Testis (tissue), 2 donors: ENCODE measurements at regions not wholly inside any gene's neighbourhood (a gene's known extent, or its start where the extent isn't known, plus 50 kb on each side); places are given as distances from the start of the nearest gene placed in this dataset.

Experiments used
- CTCF ChIP-seq, 3 experiments: fragments of 450-650 bp in 2 of 3; fragments of 200-600 bp in 1 of 3; sonication (generic) in 1 of 3; IDR thresholded peaks; one replicate each; pipeline ENCODE4 v1.5.1; 2016 to 2019; ENCODE audit warnings: antibody characterized with exemption in 3 of 3, mild to moderate bottlenecking in 2 of 3, moderate library complexity in 1 of 3
- POLR2A ChIP-seq: fragments of 450-650 bp; IDR thresholded peaks from one replicate; pipeline ENCODE4 v1.6.1; 2017; ENCODE audit warnings: antibody characterized with exemption, mild to moderate bottlenecking, moderate library complexity

DNA sequence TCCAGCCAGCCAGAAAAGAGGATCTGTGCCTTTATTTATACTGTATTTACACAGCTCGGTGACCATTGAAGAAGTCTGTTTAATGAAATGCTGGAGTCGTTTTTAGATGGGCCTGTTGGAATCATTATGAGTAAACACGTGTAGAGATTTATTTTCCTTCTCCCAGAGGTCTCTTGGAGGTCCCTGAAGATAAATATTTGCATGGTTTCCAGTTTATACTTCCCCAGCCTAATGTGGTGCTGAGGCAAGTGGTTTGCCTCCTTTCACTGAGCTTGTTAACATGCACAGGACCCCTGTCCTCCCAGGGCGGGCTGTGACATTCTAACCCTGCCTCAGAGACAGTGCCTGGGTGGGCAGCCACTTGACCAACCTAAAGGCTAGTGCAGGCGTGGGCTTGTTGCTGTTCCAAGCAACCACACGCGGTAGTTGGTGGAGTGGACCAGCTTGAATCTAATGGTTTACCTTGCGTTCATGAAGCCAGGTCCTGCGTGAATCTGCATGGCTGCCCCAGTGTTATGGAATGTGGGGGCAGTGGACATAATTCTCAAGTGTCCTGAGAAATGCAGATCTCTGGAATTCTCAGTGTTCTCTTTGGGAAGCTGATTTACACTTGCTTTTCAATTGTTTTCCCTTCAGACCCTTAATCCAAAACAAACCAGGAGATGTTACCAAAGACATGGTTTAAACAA is 130.2 kb upstream of the DLX2 start:
- TF ChIP-seq CTCF (IDR thresholded peaks at IDR 0.05) = no peak
- no peak for TF ChIP-seq POLR2A
